Activated T-helper 1 cell treated with Interleukin-2 at 50 U/mL for 16 hours (primary cell): ENCODE measurements at regions not wholly inside any gene's neighbourhood (a gene's known extent, or its start where the extent isn't known, plus 50 kb on each side); places are given as distances from the start of the nearest gene placed in this dataset.
"Not testable (repeated sequence)": the region's sequence is repeated elsewhere in the genome, so short reads cannot be mapped to it uniquely, and the experiment has no call there.

Source experiments
- DNase-seq: peaks from one replicate; pipeline ENCODE4 v3.0.0-alpha.2; 2020; ENCODE audit warnings: low read depth

- DNase-seq: no peak
These were observed 121.3 kb upstream of the JADE1 start for GRCh38 chr4:128688033-128688721.

- DNase-seq: no peak
These were observed 122.7 kb upstream of the JADE1 start for GRCh38 chr4:128686810-128687209.

DNA sequence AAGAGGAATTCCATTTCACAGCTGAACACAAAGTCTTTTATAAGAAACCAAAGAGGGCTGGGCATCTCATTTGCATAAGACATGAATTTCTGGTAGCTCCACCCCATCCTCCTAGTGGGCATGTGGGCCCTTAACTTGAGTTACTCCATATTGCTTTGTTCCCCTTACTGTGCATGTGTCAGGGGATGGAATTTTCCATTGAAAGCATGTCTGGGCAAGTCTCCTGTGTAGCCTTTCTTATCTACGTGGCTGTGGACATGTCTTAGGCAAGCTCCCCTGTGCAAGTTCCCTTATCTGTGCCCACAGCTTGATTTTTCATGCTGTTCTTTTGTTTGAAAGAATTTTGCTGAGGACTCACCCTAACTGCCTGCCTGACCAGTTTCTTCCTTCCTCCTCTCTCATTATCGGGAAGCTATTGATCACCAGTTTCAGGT, 123.5 kb upstream of the JADE1 start:
- no peak for DNase-seq

GRCh38 chr4:128684016-128684415, 125.5 kb upstream of the JADE1 start:
- DNase-seq: no peak

GRCh38 chr4:128682942-128683666, 126.4 kb upstream of the JADE1 start:
- no peak for DNase-seq

DNA sequence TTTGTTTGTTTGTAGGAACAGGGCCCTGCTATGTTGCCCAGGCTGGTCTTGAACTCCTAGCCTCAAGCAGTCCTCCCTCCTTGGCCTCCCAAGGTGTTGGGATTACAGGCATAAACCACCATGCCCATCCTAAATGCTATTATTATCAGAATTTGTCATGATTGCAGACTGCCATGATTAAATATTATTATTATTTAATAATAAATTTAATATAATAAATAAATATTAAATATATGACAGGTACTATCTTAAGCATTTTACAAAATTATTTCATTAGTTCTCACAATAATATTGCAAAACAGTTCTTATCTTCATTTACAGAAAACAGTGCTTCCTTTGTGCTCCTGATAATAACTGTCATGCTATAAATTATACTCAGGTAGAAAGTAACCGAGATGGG, 133.4 kb upstream of the JADE1 start:
- no peak for DNase-seq

DNA sequence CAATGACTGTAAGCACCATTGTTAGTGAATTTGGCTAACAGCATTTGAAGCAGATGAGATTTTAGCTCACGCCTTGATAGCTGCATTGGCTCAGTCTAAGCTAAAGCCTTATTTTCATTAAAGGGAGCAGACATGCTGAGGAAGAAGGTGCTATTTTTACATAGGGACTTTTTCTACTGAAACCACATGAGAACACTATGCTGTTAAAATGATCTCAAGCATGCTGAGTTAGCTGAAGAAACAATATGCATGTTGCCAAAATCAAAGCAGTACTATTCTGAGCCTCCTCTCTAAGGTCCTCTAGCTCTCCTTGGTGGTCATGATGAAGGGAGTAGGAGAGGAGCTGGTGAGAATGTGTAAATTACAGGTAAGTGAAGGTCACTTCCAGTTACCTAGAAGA, 134.4 kb upstream of the JADE1 start:
- no peak for DNase-seq

GRCh38 chr4:128673159-128673558, 136.3 kb upstream of the JADE1 start:
- not testable (repeated sequence) for DNase-seq

DNA sequence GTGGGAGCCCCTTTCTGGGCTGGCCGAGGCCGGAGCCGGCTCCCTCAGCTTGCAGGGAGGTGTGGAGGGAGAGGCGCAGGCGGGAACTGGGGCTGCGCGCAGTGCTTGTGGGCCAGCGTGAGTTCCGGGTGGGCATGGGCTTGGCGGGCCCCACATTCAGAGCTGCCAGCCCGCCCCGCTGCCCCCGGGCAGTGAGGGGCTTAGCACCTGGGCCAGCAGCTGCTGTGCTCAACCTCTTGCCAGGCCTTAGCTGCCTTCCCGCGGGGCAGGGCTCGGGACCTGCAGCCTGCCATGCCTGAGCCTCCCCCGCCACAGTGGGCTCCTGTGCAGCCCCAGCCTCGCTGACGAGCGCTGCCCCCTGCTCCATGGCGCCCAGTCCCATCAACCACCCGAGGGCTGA, 136.9 kb upstream of the JADE1 start:
- not testable (repeated sequence) for DNase-seq

DNA sequence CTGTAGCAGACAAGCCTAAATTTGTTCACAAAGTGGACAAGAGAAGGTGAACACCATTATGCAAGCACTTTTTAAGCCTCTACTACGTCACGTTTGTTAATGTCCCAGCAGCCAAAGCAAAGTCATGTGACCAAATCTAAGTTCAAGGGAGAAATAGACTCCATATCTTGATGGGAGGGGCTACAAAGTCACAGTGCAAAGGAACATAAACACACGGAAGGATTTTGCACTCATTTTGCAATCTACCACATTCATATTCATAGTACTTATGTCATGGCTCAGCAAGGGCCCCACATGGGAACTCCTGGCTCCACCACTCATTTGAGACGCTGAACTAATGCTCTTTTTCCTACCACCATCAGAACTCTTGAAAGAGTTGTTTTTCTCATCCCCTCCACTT, 139.0 kb upstream of the JADE1 start:
- DNase-seq: no peak

DNA sequence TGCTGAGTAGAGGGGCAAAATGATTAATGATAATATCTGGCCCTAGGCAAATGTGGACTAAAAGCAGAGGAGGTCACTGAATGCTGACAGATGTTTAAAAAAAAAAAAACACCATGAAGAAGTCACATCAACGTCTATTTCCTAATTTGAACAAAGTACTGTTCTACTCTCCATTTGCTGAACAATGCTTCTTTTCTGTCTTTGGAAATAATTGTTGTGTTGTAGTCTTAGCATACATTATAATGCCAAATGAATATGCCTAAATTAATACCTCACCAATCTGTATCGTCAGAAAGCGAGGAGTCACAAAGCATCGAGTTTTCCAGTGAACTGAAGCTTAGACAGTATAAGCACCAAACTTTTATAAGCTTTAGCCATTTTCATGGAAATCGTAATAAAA, 140.9 kb upstream of the JADE1 start:
- DNase-seq: no peak

- DNase-seq: no peak
These were observed 144.0 kb upstream of the JADE1 start for GRCh38 chr4:128665514-128665913.

DNA sequence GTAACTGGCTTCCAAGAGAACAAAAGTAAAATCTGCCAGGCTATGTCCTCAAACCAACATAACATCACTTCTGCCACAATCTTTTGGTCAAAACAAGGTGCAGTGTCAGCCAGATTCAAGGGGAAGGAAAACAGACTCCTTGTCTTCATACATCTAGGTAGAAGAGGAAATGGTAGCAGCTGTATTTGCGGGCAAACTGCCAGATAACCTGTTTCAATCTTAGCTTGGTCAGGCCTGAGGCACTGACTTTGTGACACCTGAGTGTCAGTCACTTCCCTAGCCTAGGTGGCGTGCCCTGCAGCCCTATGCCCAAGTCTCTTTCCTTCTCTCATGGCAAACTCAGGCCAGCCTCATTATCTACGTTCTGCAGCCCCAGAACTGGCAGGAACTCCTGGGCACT, 146.2 kb upstream of the JADE1 start:
- DNase-seq: no peak

DNA sequence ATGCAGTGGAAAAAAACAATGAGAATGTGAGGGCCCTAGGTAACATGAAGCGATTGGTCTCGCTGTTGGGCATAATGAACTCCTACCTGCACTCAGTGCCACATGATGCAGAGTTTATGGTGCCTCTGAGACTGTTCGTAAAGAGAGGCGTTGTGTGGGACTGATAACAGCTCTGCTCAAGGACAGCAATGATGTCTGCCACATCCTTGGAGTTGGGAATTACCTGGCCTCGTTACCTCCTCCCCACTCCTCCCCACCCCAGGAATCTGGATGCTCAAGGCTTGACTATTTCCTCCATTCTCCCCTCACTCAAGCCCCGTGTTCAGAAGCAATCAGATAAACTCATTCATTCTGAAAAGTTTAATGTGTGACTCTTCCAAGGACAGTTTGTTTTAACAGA, 148.0 kb upstream of the JADE1 start:
- no peak for DNase-seq

- DNase-seq: no peak
These were observed 148.9 kb upstream of the JADE1 start for GRCh38 chr4:128660361-128661215.

- no peak for DNase-seq
These were observed 151.3 kb upstream of the JADE1 start for GRCh38 chr4:128658214-128658631.

DNA sequence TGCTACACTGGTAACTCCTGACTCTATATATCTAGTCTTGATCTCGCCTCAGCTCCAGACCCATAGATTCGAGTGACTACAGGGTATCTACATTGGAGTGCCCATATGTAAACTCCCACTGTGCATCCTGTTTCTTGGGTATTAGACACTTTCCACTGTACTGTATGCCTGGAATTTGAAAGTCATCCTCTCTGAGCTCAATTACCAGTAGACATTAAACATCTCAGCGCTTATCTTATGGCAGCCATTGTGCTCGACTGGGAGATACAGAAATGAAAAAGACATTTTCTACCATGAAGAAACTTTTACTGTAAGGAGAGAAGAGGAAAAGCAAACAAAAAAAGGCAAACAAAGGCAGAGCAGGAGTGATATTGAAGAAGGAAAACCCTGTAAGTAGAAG, 151.9 kb upstream of the JADE1 start:
- no peak for DNase-seq

DNA sequence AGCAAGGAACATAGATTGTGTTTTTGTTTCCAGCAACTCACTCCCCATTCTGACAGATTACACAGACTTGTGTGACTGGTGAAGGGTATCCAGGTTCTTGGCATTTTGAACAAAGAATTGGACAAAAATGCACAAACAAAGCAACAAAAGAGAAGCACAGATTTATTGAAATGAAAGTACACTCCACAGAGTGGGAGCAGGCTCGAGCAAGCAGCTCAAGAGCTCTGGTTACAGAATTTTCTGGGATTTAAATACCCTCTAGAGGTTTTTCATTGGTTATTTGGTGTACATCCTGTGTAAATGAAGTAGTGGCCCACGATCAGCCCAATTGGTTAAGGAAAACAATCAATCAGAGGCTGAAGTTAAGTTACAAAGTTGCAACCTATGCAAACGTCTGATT, 155.0 kb upstream of the JADE1 start:
- DNase-seq: no peak

- no peak for DNase-seq
These were observed 155.7 kb upstream of the JADE1 start for GRCh38 chr4:128653527-128654444.

DNA sequence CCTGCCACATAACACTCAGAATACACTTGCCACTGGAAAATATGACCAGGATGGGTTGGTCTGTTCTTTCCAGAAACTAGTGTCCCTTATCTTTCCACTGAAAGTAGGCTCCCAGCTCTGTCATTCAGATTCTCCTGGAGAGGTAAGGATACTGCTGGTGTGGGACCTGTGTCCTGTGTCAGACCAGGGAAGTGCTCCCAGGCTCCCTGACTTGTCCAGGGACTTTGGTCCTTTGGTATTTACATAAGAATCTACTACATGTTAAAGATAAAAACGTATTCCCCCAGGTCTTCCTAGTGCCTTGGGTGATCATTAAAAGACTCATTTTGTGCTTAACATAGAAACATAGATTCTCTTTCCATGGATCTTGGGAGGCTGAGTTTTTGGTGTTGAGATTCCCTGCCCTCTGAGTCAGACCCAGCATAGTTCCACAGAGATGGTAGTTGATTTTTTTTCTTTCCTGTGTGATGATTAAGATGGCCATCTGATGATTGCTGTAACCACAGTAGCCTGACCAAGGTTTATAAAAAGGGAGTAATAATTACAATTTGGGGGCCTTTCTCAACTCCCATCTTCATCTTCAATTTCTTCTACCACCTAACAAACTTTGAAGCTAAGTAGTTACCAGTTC, 159.8 kb upstream of the JADE1 start:
- DNase-seq: no peak

DNA sequence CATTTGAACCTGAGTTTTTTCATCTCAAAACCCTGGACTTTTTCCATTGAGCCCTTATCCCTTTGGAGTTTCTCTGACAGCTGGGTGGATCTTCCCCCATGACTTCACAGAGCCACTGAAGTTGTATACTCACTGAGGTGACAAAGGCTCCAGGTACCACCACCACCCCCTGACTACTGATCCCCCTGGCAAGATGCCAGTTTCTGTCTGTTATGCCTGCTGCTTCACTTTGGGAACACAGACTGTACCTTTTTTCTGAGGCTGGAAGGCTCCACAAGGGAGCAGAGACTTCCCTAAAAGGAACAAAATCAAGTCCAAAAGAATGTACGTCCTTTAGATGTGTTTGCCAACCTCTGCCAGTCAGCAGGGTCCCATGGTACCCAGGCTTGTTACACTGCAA, 160.3 kb upstream of the JADE1 start:
- DNase-seq: no peak
